SK-N-DZ (cell line): ENCODE measurements at regions not wholly inside any gene's neighbourhood (a gene's known extent, or its start where the extent isn't known, plus 50 kb on each side); places are given as distances from the start of the nearest gene placed in this dataset.
A peak's percentile ranks its signal among the peaks of the same experiment; 100 is the strongest.

Experiments used
- DNase-seq: peaks from one replicate; pipeline ENCODE4 v3.0.0-alpha.2; 2015; ENCODE audit warnings: low spot score

- peak; percentile 73 for DNase-seq
Measured at GRCh38 chr17:33404070-33404819, 111.2 kb upstream of the ASIC2 start.

GRCh38 chr17:33416131-33416530 is 123.0 kb upstream of the ASIC2 start:
- DNase-seq, result no peak

GRCh38 chr17:33421933-33422332 is 128.8 kb upstream of the ASIC2 start:
- no peak for DNase-seq

GRCh38 chr17:33433581-33433980 is 140.5 kb upstream of the ASIC2 start:
- DNase-seq, result no peak

GRCh38 chr17:33434841-33435240 is 141.7 kb upstream of the ASIC2 start:
- no peak for DNase-seq

- DNase-seq, result no peak
Measured at GRCh38 chr17:33435721-33436301, 142.7 kb upstream of the ASIC2 start.

- DNase-seq, result peak; percentile 17
Measured at GRCh38 chr17:33436321-33436720, 143.2 kb upstream of the ASIC2 start.

- no peak for DNase-seq
Measured at GRCh38 chr17:33438139-33438538, 145.0 kb upstream of the ASIC2 start.

GRCh38 chr17:33438578-33438977 is 145.5 kb upstream of the ASIC2 start:
- no peak for DNase-seq

GRCh38 chr17:33442320-33442719 is 149.2 kb upstream of the ASIC2 start:
- no peak for DNase-seq

GRCh38 chr17:33444731-33445130 is 151.6 kb upstream of the ASIC2 start:
- no peak for DNase-seq

- DNase-seq, result peak; percentile 99
Measured at GRCh38 chr17:33447090-33447489, 154.0 kb upstream of the ASIC2 start.

GRCh38 chr17:33451221-33451620 is 158.1 kb upstream of the ASIC2 start:
- no peak for DNase-seq

- DNase-seq, result no peak
Measured at GRCh38 chr17:33457477-33457876, 164.4 kb upstream of the ASIC2 start.

GRCh38 chr17:33459078-33459940 is 166.2 kb upstream of the ASIC2 start:
- no peak for DNase-seq

GRCh38 chr17:33460781-33461450 is 167.8 kb upstream of the ASIC2 start:
- no peak for DNase-seq

GRCh38 chr17:33463887-33464286 is 170.8 kb upstream of the ASIC2 start:
- no peak for DNase-seq

GRCh38 chr17:33464669-33465280 is 171.7 kb upstream of the ASIC2 start:
- peak; percentile 58 for DNase-seq

GRCh38 chr17:33469421-33469820 is 176.3 kb upstream of the ASIC2 start:
- DNase-seq, result no peak

GRCh38 chr17:33469911-33470310 is 176.8 kb upstream of the ASIC2 start:
- peak; percentile 42 for DNase-seq

GRCh38 chr17:33473061-33473460 is 180.0 kb upstream of the ASIC2 start:
- no peak for DNase-seq
